HepG2 (cell line): ENCODE measurements at regions not wholly inside any gene's neighbourhood (a gene's known extent, or its start where the extent isn't known, plus 50 kb on each side); places are given as distances from the start of the nearest gene placed in this dataset.

Experiments used
- ATAC-seq: fragments of 200-7000 bp; cut with Tn5 transposase; 3 replicates; pipeline ENCODE4 v1.9.1; 2020; ENCODE audit warnings: mild to moderate bottlenecking, moderate library complexity
- BruUV-seq: library from RNA; stranded (reverse); fragments of 400-500 nt; replicated peaks from 2 replicates; lab custom pipeline; 2021; lab: Mats Ljungman, UMichigan
- CTCF ChIA-PET: fragments of 300-600 bp; formaldehyde crosslinking; extraction: SDS; loops from one replicate; lab custom pipeline; 2021; ENCODE audit warnings: low total read pairs, inconsistent platforms, low intra/inter-chr PET ratio; lab: Yijun Ruan, JAX
- POLR2A ChIA-PET: fragments of 350-600 bp; sonication (Branson Sonifier 250); formaldehyde crosslinking; loops from one replicate; lab custom pipeline; 2020; ENCODE audit warnings: antibody characterized with exemption, inconsistent platforms; lab: Yijun Ruan, JAX
- DNase-seq: peaks from one replicate; pipeline ENCODE4 v3.0.0-alpha.2; 2015; ENCODE audit warnings: low spot score
- FAIRE-seq: peaks from 3 replicates; lab custom pipeline; 2011; peaks lifted over from hg19 to GRCh38; lab: Jason Lieb, UNC
- H2AFZ ChIP-seq: one replicate; pipeline ENCODE4 v1.6.1; 2011; ENCODE audit warnings: low read length, inconsistent platforms
- H3K27ac ChIP-seq: fragments of 300-600 bp; 3 replicates; pipeline ENCODE4 v1.8.0; 2011; ENCODE audit warnings: mixed run types, mild to moderate bottlenecking, mixed read lengths, low read length, inconsistent platforms; ENCODE audit not compliant: insufficient read depth; ENCODE audit errors: extremely low read length
- H3K27me3 ChIP-seq, 2 experiments: fragments of 200-600 bp in 1 of 2; 2 replicates in 1 of 2; 3 replicates in 1 of 2; pipeline versions ENCODE4 v1.6.0 to v1.8.0; 2011; ENCODE audit warnings: low read length in 2 of 2, mild to moderate bottlenecking in 2 of 2, moderate library complexity in 2 of 2, inconsistent platforms in 1 of 2; ENCODE audit not compliant: insufficient read depth in 2 of 2, control insufficient read depth in 1 of 2
- H3K36me3 ChIP-seq, 2 experiments: fragments of 200-600 bp in 1 of 2; replicated peaks in 1 of 2; 2 replicates in 1 of 2; 3 replicates in 1 of 2; pipeline versions ENCODE4 v1.5.1 to v1.8.0; 2011; ENCODE audit warnings: low read length in 2 of 2, inconsistent platforms in 1 of 2; ENCODE audit not compliant: insufficient read depth in 2 of 2, control insufficient read depth in 1 of 2
- H3K4me1 ChIP-seq: 2 replicates; pipeline ENCODE4 v1.5.1; 2012; ENCODE audit warnings: low read length, inconsistent platforms; ENCODE audit not compliant: insufficient read depth
- H3K4me2 ChIP-seq: 2 replicates; pipeline ENCODE4 v1.6.0; 2011; ENCODE audit warnings: low read depth, low read length, inconsistent platforms
- H3K4me3 ChIP-seq, 3 experiments: fragments of 200-600 bp in 1 of 3; sonication (generic), shearing (Covaris generic) in 1 of 3; replicated peaks in 1 of 3; 2 replicates each; pipeline ENCODE4 v1.5.1; 2011 to 2016; ENCODE audit warnings: low read length in 3 of 3, inconsistent platforms in 2 of 3, low read depth in 2 of 3, mild to moderate bottlenecking in 2 of 3, control low read depth in 1 of 3, mixed read lengths in 1 of 3; ENCODE audit not compliant: insufficient read depth in 1 of 3
- H3K79me2 ChIP-seq: one replicate; pipeline ENCODE4 v1.6.1; 2011; ENCODE audit warnings: low read length, inconsistent platforms; ENCODE audit not compliant: insufficient read depth
- H3K9ac ChIP-seq: 2 replicates; pipeline ENCODE4 v1.6.0; 2011; ENCODE audit warnings: mild to moderate bottlenecking, low read depth, low read length, inconsistent platforms; ENCODE audit not compliant: insufficient read depth
- H3K9me3 ChIP-seq: 2 replicates; pipeline ENCODE4 v1.5.1; 2012; ENCODE audit warnings: mild to moderate bottlenecking, low read length
- H4K20me1 ChIP-seq: 2 replicates; pipeline ENCODE4 v1.6.0; 2011; ENCODE audit warnings: inconsistent platforms, mild to moderate bottlenecking, low read length, moderate library complexity; ENCODE audit not compliant: insufficient read depth
- AHR ChIP-seq: IDR thresholded peaks from 2 replicates; pipeline ENCODE4 v1.6.1; 2018; ENCODE audit warnings: missing genetic modification reagents, missing compliant biosample characterization
- FOXA3 ChIP-seq: IDR thresholded peaks from 2 replicates; pipeline ENCODE4 v1.6.1; 2016; ENCODE audit warnings: missing genetic modification reagents, missing compliant biosample characterization
- JUN ChIP-seq: sonication (generic); formaldehyde crosslinking; IDR thresholded peaks from 2 replicates; pipeline ENCODE4 v1.4.0; 2020; ENCODE audit warnings: mild to moderate bottlenecking, missing genetic modification reagents
- NCOA5 ChIP-seq: sonication (generic); formaldehyde crosslinking; IDR thresholded peaks from 2 replicates; pipeline ENCODE4 v1.4.0; 2020; ENCODE audit warnings: missing genetic modification reagents
- NFKB2 ChIP-seq: sonication (generic); formaldehyde crosslinking; IDR thresholded peaks from 2 replicates; pipeline ENCODE4 v1.4.0; 2020; ENCODE audit warnings: missing genetic modification reagents, borderline replicate concordance
- SKI ChIP-seq: fragments of 450-650 bp; IDR thresholded peaks from one replicate; pipeline ENCODE4 v1.6.1; 2018; ENCODE audit warnings: mild to moderate bottlenecking; ENCODE audit not compliant: partially characterized antibody
- SRY ChIP-seq: sonication (generic); formaldehyde crosslinking; IDR thresholded peaks from 2 replicates; pipeline ENCODE4 v1.8.0; 2022; ENCODE audit warnings: mild to moderate bottlenecking, missing genetic modification reagents
- TP53 ChIP-seq: sonication (generic); formaldehyde crosslinking; conservative IDR thresholded peaks from 2 replicates; pipeline ENCODE4 v1.4.0; 2020; ENCODE audit warnings: missing genetic modification reagents
- ZBTB10 ChIP-seq: sonication (generic); formaldehyde crosslinking; IDR thresholded peaks from 2 replicates; pipeline ENCODE4 v1.4.0; 2020; ENCODE audit warnings: missing genetic modification reagents, borderline replicate concordance
- ZNF180 ChIP-seq: sonication (generic); formaldehyde crosslinking; IDR thresholded peaks from 2 replicates; pipeline ENCODE4 v1.4.0; 2020; ENCODE audit warnings: low read depth, missing genetic modification reagents, borderline replicate concordance
- ZNF251 ChIP-seq: sonication (generic); formaldehyde crosslinking; IDR thresholded peaks from 2 replicates; pipeline ENCODE4 v1.9.0; 2021; ENCODE audit warnings: mild to moderate bottlenecking, missing genetic modification reagents
- ZNF407 ChIP-seq: sonication (generic); formaldehyde crosslinking; IDR thresholded peaks from one replicate; pipeline ENCODE4 v1.5.1; 2020; ENCODE audit warnings: mild to moderate bottlenecking, missing genetic modification reagents; ENCODE audit errors: not compliant biosample characterization
- ZNF549 ChIP-seq: sonication (generic); formaldehyde crosslinking; IDR thresholded peaks from 2 replicates; pipeline ENCODE4 v1.5.0; 2020; ENCODE audit warnings: missing genetic modification reagents
- ZNF652 ChIP-seq: IDR thresholded peaks from 2 replicates; pipeline ENCODE4 v1.6.1; 2016; ENCODE audit warnings: low read depth, borderline replicate concordance
- ZNF746 ChIP-seq: sonication (generic); formaldehyde crosslinking; IDR thresholded peaks from 2 replicates; pipeline ENCODE4 v1.8.0; 2022; ENCODE audit warnings: mild to moderate bottlenecking, missing genetic modification reagents
- ZNF879 ChIP-seq: sonication (generic); formaldehyde crosslinking; IDR thresholded peaks from 2 replicates; pipeline ENCODE4 v1.8.1; 2023; ENCODE audit warnings: missing genetic modification reagents
- WGBS: methylation state at CpG from one replicate; pipeline ENCODE4 v1.1.6; 2017; ENCODE audit warnings: low lambda C conversion rate; 5-methylcytosine and 5-hydroxymethylcytosine counted together
- in situ Hi-C: cut with HindIII; loops from 2 replicates; pipeline ENCODE4 v1.10.0; 2017; ENCODE audit warnings: low pct_unique_long_range_greater_than_20kb; ENCODE audit not compliant: extremely low pct_ligation_motif_present
- intact Hi-C: fragments of 100-400 bp; cut with micrococcal nuclease; formaldehyde crosslinking; loops from one replicate; pipeline ENCODE4 v1.10.0; 2022; ENCODE audit not compliant: unreplicated experiment

GRCh38 chr3:74861211-74861610, 246.8 kb upstream of the CNTN3 start:
- POLR2A ChIA-PET: no interaction called here
- H3K27me3 ChIP-seq: no peaks in the 10 kb centered on the region
- TF ChIP-seq SRY (CRISPR knock-in tag) (no peak), ZNF746 (CRISPR knock-in tag) (no peak), ZBTB10 (CRISPR knock-in tag) (no peak), ZNF549 (CRISPR knock-in tag) (no peak), SKI (no peak), ZNF180 (no peak), JUN (CRISPR knock-in tag) (no peak), ZNF251 (CRISPR knock-in tag) (no peak), ZNF407 (CRISPR knock-in tag) (no peak), NCOA5 (no peak), ZNF652 (CRISPR knock-in tag) (no peak), FOXA3 (CRISPR knock-in tag) (no peak), AHR (CRISPR knock-in tag) (no peak), NFKB2 (CRISPR knock-in tag) (no peak), ZNF879 (no peak), TP53 (CRISPR knock-in tag) (no peak)

More at GRCh38 chr3:74861211-74861610, 246.8 kb upstream of the CNTN3 start:
- no peak for DNase-seq
- in situ Hi-C loops (no loop called here), intact Hi-C loops (no loop called here)
- H4K20me1 ChIP-seq: no peaks in the 10 kb centered on the region
- BruUV-seq: no TSS peak
- H2AFZ ChIP-seq: no peak overlapping the region
- no peak overlapping the region for H3K4me3 ChIP-seq
- no peaks in the 10 kb centered on the region for H3K36me3 ChIP-seq
- no peaks in the 10 kb centered on the region for H3K79me2 ChIP-seq
- CTCF ChIA-PET: no interaction called here
- H3K9ac ChIP-seq: no peak overlapping the region
- 3% methylated on average over 3 of the region's 3 CpGs for WGBS
- FAIRE-seq: no peak
- H3K9me3 ChIP-seq: no peaks in the 10 kb centered on the region
- no peaks in the 10 kb centered on the region for H3K4me1 ChIP-seq
- ATAC-seq: no peak
- H3K27ac ChIP-seq: no peak overlapping the region
- no peak overlapping the region for H3K4me2 ChIP-seq
